ENCODE measurements at regions not wholly inside any gene's neighbourhood (a gene's known extent, or its start where the extent isn't known, plus 50 kb on each side); places are given as distances from the start of the nearest gene placed in this dataset.

DNA sequence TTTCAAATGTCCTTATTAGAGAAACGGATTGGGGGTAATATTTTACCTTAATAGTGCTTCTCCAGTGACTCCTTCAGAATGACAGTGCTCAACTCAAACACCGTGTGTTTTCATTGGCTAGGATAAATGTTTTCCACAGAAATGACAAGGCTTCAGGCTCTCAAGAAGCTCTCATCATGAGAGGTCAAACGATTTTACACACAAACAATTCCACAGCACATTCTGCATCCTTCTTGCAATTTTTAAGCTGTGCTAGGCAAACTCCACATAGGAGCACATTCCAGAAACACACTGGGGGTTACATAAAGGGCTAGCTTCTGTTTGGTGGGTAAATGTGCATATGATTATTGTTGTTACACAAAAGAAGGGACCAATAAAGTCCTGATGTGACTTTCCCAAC, 75.5 kb upstream of the IPO9 start:
- no peak for DNase-seq (ENCODE audit: low read depth)
- no peak for TF ChIP-seq CTCF (IDR thresholded peaks at IDR 0.05; ENCODE audit: control insufficient read depth, extremely low read depth, insufficient read depth)

DNA sequence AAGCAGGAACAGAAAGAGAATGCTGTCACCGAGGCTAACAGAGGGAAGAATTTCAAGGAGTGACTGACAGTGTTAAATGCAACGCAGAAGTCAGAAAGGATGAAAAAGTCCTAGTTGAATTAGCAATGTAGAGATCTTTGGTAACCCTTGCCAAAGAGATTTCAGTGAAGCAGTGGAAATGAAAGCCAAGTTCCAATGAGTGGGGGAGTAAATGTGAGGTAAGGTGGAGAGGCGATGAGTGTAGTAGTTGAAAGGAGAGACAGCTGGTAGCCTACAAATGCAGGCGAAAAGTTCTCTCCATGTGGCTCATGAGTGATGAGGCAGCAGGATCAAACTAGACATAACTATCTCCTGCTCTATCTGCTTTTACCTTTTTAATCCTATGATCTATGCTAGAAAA, 74.6 kb upstream of the IPO9 start:
- TF ChIP-seq CTCF (IDR thresholded peaks at IDR 0.05; ENCODE audit: control insufficient read depth, extremely low read depth, insufficient read depth), result no peak
- DNase-seq (ENCODE audit: low read depth), result no peak
- no peak overlapping the region for H3K4me3 ChIP-seq (ENCODE audit: low read depth, low read length)

More for the DNA sequence above, 75.5 kb upstream of the IPO9 start:
- H3K4me3 ChIP-seq (ENCODE audit: low read depth, low read length), result no peak overlapping the region

- no peak for TF ChIP-seq CTCF (IDR thresholded peaks at IDR 0.05; ENCODE audit: control insufficient read depth, extremely low read depth, insufficient read depth)
- no peak overlapping the region for H3K4me3 ChIP-seq (ENCODE audit: low read depth, low read length)
- DNase-seq (ENCODE audit: low read depth), result no peak
Observed at GRCh38 chr1:201755200-201755599, 73.8 kb upstream of the IPO9 start.

GRCh38 chr1:201756406-201756805, 72.6 kb upstream of the IPO9 start:
- DNase-seq (ENCODE audit: low read depth), result no peak
- no peak overlapping the region for H3K4me3 ChIP-seq (ENCODE audit: low read depth, low read length)
- no peak for TF ChIP-seq CTCF (IDR thresholded peaks at IDR 0.05; ENCODE audit: control insufficient read depth, extremely low read depth, insufficient read depth)

DNA sequence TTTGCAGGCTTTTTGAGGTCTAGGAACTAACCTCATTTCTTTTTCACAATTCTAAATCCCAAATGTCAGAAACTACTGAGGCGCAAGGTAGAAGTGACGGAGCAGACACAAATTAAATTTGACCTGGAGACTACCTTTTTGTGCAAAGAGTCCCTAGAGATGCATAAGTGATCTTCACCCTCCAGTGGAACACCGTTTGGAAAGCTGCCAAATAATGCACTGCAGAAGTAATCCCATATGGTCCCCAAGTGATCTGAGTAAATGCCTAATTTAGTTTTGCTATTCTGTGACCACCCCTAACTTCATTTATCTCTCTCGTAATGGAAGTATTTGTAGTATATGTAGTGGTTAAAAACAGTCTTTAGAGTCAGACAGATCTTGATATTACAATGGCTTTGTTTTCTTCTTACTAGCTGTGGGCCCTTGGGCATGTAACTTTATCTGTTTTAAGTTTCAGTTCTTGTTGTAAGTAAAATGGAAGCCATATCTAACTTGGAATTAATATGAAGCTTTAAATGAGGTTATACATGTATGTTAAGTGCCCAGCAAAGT, 70.4 kb upstream of the IPO9 start:
- no peak overlapping the region for H3K4me3 ChIP-seq (ENCODE audit: low read depth, low read length)
- no peak for DNase-seq (ENCODE audit: low read depth)
- TF ChIP-seq CTCF (IDR thresholded peaks at IDR 0.05; ENCODE audit: control insufficient read depth, extremely low read depth, insufficient read depth), result no peak

DNA sequence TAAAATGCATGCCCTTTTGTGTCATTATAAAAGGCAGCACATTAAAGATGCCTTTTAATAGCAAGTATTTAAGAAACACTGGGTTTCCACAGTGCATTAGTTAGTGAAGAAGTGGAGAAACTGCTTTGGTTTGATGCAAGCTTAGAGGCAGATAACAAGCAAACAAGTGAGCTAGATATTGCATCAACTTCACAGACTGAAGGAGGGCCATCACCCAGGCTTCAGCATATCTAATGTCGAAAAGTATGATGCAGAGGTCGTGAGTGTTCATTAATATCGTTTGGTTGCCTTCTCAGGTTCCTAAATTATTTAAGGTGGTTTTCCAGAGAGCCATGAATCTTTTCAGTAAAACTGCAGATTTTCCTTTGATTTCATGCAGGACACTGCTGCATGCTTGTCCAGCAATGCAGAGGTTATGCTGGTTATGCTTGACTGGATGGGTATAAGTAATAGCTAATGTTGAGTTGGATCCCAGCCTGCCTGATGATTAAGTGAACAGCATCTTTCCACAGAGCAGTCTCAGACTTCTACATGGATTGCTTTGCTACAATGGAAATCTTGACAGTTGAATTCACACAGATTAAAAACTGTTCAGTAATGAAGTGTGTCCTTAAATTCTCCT, 69.7 kb upstream of the IPO9 start:
- DNase-seq (ENCODE audit: low read depth), result no peak
- H3K4me3 ChIP-seq (ENCODE audit: low read depth, low read length), result no peak overlapping the region

More for the DNA sequence above, 69.7 kb upstream of the IPO9 start:
- TF ChIP-seq CTCF (IDR thresholded peaks at IDR 0.05; ENCODE audit: control insufficient read depth, extremely low read depth, insufficient read depth), result no peak
